ENCODE measurements at regions not wholly inside any gene's neighbourhood (a gene's known extent, or its start where the extent isn't known, plus 50 kb on each side); places are given as distances from the start of the nearest gene placed in this dataset.
"Not testable (repeated sequence)": the region's sequence is repeated elsewhere in the genome, so short reads cannot be mapped to it uniquely, and the experiment has no call there.

- no peak for DNase-seq (ENCODE audit: low read depth in 2 of 2)
These were observed 473.7 kb downstream of the TYW1 start for GRCh38 chr7:67470256-67470751.

- DNase-seq (ENCODE audit: low read depth in 2 of 2): no peak
These were observed 478.7 kb downstream of the TYW1 start for GRCh38 chr7:67475293-67475692.

- no peak for DNase-seq (ENCODE audit: low read depth in 2 of 2)
These were observed 481.4 kb downstream of the TYW1 start for GRCh38 chr7:67478066-67478465.

- DNase-seq (ENCODE audit: low read depth in 2 of 2): no peak
These were observed 487.7 kb downstream of the TYW1 start for GRCh38 chr7:67484244-67484751.

GRCh38 chr7:67486401-67486800 is 489.8 kb downstream of the TYW1 start:
- DNase-seq (ENCODE audit: low read depth in 2 of 2): no peak

GRCh38 chr7:67487316-67487715 is 490.7 kb downstream of the TYW1 start:
- DNase-seq (ENCODE audit: low read depth in 2 of 2): no peak

GRCh38 chr7:67489881-67490280 is 493.2 kb downstream of the TYW1 start:
- no peak for DNase-seq (ENCODE audit: low read depth in 2 of 2)

GRCh38 chr7:67493366-67493765 is 496.7 kb downstream of the TYW1 start:
- no peak for DNase-seq (ENCODE audit: low read depth in 2 of 2)

GRCh38 chr7:67496589-67496988 is 500.0 kb downstream of the TYW1 start:
- no peak for DNase-seq (ENCODE audit: low read depth in 2 of 2)

- not testable (repeated sequence) for DNase-seq (ENCODE audit: low read depth in 2 of 2)
These were observed 501.3 kb downstream of the TYW1 start for GRCh38 chr7:67497914-67498313.

GRCh38 chr7:67502929-67503328 is 506.3 kb downstream of the TYW1 start:
- no peak for DNase-seq (ENCODE audit: low read depth in 2 of 2)

GRCh38 chr7:67505449-67505848 is 508.8 kb downstream of the TYW1 start:
- DNase-seq (ENCODE audit: low read depth in 2 of 2): no peak

- DNase-seq (ENCODE audit: low read depth in 2 of 2): no peak
These were observed 515.8 kb downstream of the TYW1 start for GRCh38 chr7:67512481-67512880.

- no peak for DNase-seq (ENCODE audit: low read depth in 2 of 2)
These were observed 521.9 kb downstream of the TYW1 start for GRCh38 chr7:67518580-67518979.

- DNase-seq (ENCODE audit: low read depth in 2 of 2): no peak
These were observed 522.5 kb downstream of the TYW1 start for GRCh38 chr7:67519171-67519570.

- DNase-seq (ENCODE audit: low read depth in 2 of 2): no peak
These were observed 525.9 kb downstream of the TYW1 start for GRCh38 chr7:67522504-67522903.

GRCh38 chr7:67523713-67524112 is 527.1 kb downstream of the TYW1 start:
- DNase-seq (ENCODE audit: low read depth in 2 of 2): no peak

- no peak for DNase-seq (ENCODE audit: low read depth in 2 of 2)
These were observed 529.0 kb downstream of the TYW1 start for GRCh38 chr7:67525588-67525987.

GRCh38 chr7:67535241-67535989 is 538.8 kb downstream of the TYW1 start:
- no peak for DNase-seq (ENCODE audit: low read depth in 2 of 2)

GRCh38 chr7:67542916-67543315 is 546.3 kb downstream of the TYW1 start:
- no peak for DNase-seq (ENCODE audit: low read depth in 2 of 2)

- no peak for DNase-seq (ENCODE audit: low read depth in 2 of 2)
These were observed 550.7 kb downstream of the TYW1 start for GRCh38 chr7:67547183-67547907.

GRCh38 chr7:67549126-67549525 is 552.5 kb downstream of the TYW1 start:
- DNase-seq (ENCODE audit: low read depth in 2 of 2): no peak
